PFSK-1 (cell line): ENCODE measurements at regions not wholly inside any gene's neighbourhood (a gene's known extent, or its start where the extent isn't known, plus 50 kb on each side); places are given as distances from the start of the nearest gene placed in this dataset.

Source experiments
- FOXP2 ChIP-seq: optimal IDR thresholded peaks from 2 replicates; pipeline ENCODE3; 2011; ENCODE audit warnings: borderline replicate concordance, control low read depth, inconsistent platforms; ENCODE audit not compliant: insufficient read depth; ENCODE audit errors: extremely low read length, extremely low read depth
- POLR2AphosphoS5 ChIP-seq: IDR thresholded peaks from 2 replicates; pipeline ENCODE4 v1.6.1; 2012; ENCODE audit warnings: low read depth, mild to moderate bottlenecking, control low read depth, low read length, moderate library complexity
- SIN3A ChIP-seq: IDR thresholded peaks from 2 replicates; pipeline ENCODE4 v1.6.1; 2012; ENCODE audit warnings: mild to moderate bottlenecking, low read length, moderate library complexity, borderline replicate concordance; ENCODE audit not compliant: insufficient read depth
- TAF1 ChIP-seq: IDR thresholded peaks from 2 replicates; pipeline ENCODE4 v1.6.1; 2012; ENCODE audit warnings: low read length, control low read depth, borderline replicate concordance; ENCODE audit not compliant: insufficient read depth
- TF ChIP-seq, protein P1 (sequence below), 2 experiments: IDR thresholded peaks; 2 replicates each; pipeline versions ENCODE4 v1.6.1 to v1.8.0; 2011 to 2012; ENCODE audit warnings: low read depth in 2 of 2, low read length in 2 of 2, control low read depth in 1 of 2, inconsistent platforms in 1 of 2, mild to moderate bottlenecking in 1 of 2, moderate library complexity in 1 of 2; ENCODE audit not compliant: insufficient read depth in 1 of 2

DNA sequence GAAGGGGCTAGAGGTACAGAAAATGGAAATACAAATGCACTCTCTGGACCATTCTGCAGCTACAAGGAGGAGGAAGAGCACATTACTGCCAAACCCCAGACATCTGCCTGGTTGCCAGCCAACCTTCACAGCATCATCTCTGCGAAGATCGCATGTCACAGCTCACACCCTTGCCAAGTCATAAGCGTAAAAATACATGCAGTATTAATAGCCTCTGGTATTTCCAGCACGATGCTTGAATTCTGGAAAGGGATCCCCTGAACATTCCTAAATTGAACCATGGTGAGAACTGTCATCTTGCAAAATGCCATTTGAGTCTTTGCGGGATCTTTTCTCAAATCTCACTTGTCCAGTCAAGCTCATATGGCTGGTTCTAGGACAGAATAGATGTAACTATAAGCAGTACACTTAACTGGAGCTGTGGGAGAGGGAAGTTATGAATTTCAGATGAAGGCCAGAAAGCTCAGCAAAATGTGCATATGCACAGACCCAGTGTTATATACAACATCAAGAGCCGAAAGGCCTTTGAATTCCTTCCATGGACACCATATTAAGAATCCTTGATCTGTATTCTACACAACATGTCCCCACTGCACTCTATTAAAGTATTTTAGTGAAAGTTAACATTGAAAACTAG, 211.6 kb downstream of the DUSP6 start:
- no peak for TF ChIP-seq FOXP2
- TF ChIP-seq, protein P1, sequence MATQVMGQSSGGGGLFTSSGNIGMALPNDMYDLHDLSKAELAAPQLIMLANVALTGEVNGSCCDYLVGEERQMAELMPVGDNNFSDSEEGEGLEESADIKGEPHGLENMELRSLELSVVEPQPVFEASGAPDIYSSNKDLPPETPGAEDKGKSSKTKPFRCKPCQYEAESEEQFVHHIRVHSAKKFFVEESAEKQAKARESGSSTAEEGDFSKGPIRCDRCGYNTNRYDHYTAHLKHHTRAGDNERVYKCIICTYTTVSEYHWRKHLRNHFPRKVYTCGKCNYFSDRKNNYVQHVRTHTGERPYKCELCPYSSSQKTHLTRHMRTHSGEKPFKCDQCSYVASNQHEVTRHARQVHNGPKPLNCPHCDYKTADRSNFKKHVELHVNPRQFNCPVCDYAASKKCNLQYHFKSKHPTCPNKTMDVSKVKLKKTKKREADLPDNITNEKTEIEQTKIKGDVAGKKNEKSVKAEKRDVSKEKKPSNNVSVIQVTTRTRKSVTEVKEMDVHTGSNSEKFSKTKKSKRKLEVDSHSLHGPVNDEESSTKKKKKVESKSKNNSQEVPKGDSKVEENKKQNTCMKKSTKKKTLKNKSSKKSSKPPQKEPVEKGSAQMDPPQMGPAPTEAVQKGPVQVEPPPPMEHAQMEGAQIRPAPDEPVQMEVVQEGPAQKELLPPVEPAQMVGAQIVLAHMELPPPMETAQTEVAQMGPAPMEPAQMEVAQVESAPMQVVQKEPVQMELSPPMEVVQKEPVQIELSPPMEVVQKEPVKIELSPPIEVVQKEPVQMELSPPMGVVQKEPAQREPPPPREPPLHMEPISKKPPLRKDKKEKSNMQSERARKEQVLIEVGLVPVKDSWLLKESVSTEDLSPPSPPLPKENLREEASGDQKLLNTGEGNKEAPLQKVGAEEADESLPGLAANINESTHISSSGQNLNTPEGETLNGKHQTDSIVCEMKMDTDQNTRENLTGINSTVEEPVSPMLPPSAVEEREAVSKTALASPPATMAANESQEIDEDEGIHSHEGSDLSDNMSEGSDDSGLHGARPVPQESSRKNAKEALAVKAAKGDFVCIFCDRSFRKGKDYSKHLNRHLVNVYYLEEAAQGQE (IDR thresholded peaks at IDR 0.05; ENCODE audit: insufficient read depth in 1 of 2, low read depth in 2 of 2, low read length in 2 of 2), result no peak
- TF ChIP-seq TAF1, result no peak
- TF ChIP-seq POLR2AphosphoS5, result no peak
- no peak for TF ChIP-seq SIN3A

DNA sequence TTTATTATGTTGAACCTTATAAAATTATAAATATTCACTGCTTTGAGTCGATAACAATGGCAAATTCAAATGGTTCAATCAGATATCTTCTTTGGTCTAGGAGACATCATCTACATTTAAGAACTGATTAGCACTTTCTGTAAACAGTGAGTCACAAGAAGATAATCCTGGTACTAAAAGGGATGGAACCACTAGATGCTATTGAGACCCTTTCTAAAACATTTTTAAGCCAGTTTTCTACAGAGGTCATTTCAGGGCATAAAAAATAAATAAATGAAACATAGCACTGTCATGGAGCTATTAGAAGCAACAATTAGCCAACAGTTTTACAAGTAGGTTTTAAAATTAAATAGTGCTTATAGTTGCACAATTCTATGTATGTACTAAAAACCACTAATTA, 212.2 kb downstream of the DUSP6 start:
- no peak for TF ChIP-seq SIN3A

DNA sequence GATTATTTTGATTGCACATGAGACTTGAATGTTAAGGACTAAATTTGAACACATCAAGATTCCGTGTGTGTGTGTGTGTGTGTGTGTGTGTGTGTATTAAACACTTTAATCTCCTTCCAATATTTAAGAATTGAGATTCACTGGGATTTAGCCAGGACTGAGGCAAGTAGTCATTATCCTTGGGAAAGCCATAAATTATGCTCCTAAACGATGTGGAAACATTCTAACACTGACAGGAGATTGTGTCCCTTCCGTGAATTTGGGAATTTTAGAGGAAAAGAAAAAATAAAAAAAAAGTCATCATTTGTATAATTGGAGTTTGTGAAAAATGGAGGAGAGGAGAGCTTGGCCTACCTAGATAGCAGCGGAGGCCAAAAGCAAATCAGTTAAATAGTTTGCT, 212.9 kb downstream of the DUSP6 start:
- TF ChIP-seq FOXP2, result no peak
- TF ChIP-seq, protein P1 (IDR thresholded peaks at IDR 0.05; ENCODE audit: insufficient read depth in 1 of 2, low read depth in 2 of 2, low read length in 2 of 2), result no peak
- TF ChIP-seq POLR2AphosphoS5, result no peak
- no peak for TF ChIP-seq TAF1
- TF ChIP-seq SIN3A, result no peak

DNA sequence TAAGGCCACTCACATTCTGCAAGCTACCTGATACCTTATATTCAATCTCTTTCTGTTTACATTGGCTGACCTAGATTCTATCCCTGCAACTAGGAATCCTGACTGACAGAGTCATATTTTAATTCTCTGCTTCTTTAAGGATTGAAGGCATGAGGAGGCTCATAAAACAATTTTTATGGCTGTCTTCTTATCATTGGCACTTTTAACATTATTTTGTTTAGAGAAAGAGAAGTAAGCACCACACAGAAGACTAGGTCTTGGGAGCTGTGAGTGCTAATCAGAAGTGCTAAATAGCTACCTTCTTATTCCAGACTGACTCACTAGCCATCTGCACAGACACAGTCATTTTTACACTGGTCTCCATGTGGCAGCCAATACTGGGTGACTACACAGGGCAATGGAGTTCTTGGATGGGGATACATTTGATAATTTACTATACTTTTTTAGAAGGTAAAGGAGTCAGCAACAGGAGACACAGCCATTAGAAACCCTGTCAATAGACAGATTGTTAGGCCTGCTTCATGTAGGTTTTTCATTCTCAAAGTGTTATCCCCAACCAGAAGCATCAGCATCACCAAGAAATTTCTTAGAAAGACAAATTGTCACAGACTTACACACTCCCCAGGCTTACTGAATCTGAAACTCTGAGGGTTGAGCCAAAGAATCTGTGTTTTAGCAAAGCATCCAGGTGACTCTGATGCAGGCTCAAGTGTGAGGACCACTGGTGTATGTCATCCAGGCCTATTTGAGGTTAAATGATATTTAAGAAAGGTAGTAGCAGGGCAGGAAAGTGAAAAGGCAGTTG, 214.1 kb downstream of the DUSP6 start:
- TF ChIP-seq FOXP2 (no peak), POLR2AphosphoS5 (no peak), TAF1 (no peak), SIN3A (no peak)

DNA sequence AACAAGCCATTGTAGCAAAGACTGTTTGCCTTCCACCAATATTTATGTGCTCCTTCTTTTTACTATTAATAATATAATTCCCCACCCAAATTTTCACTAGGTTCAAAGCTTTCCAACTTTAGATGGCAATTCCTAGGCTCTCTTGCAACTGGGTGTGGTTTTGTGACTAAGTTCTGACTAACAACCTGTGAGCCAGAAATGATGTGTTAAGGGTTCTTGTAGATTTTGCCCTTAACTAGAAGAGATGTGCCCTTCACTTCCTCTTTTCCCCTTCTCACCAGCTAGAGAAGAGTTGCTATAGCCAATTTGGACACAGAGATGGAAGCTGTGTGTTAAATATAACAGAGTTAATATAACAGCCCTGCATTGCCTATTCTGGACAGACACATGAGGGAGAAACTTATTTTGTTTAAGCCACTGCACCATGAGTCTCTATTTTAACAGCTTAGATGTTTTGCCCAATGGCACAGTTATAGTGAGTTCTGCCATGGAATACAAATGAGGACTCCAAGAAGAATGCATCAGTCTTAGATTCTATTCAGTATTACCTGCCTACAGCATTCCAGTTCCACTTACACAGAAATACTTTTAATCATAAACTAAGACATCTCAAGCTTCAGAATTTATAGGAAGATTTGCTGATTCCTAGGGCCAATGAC, 216.2 kb downstream of the DUSP6 start:
- TF ChIP-seq TAF1 (no peak), FOXP2 (no peak), SIN3A (no peak), POLR2AphosphoS5 (no peak)
- TF ChIP-seq, protein P1 (IDR thresholded peaks at IDR 0.05; ENCODE audit: insufficient read depth in 1 of 2, low read depth in 2 of 2, low read length in 2 of 2), result no peak
